Activated T-helper 1 cell treated with anti-CD3 and anti-CD28 coated beads, Interleukin-2, amount 50 U/mL, for 16 hours (primary cell): ENCODE measurements at regions not wholly inside any gene's neighbourhood (a gene's known extent, or its start where the extent isn't known, plus 50 kb on each side); places are given as distances from the start of the nearest gene placed in this dataset.

Experiments
- DNase-seq, 2 donors: peaks; one replicate each; pipeline ENCODE4 v3.0.0-alpha.2; 2020; ENCODE audit warnings: low read depth in 1 of 2, low spot score in 1 of 2

DNA sequence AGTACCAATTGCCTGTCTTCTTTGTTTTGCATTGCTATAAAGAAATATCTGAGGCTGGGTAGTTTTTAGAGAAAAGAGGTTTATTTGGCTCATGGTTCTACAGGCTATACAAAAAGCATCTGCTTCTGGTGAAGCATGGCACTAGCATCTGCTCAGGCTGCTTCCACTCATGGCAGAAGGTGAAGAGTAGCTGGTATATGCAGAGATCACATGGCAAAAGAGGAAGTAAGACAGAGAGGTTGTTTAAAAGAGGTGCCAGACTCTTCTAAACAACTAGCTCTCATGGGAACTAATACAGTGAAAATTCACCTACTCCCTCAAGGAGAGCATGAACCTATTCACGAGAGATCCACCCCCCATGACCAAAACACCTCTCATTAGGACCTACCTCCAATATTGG, 56.7 kb upstream of the GUCA2B start:
- DNase-seq, result no peak

- DNase-seq, result no peak
These were observed 64.0 kb upstream of the GUCA2B start for GRCh38 chr1:42089246-42089645.

- no peak for DNase-seq
These were observed 67.1 kb upstream of the GUCA2B start for GRCh38 chr1:42086146-42086545.

DNA sequence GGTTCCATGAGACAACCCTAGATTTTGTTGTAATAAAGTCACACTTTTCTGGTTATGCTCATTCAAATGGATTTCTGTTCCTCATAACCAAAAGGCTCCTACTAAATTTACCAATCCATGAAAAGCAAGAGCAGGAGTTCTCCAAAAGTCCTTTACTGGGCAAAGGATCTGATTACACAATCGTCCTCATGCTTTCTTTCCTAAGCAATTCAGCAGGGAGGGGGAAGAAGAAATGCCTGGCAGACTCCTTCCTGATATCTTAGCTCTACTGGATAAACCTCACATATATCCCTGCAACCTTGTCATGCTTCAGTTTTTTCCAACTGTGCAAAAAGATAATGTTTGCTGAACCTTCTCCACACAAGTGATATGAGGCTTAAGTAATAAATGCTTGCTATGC, 67.6 kb upstream of the GUCA2B start:
- no peak for DNase-seq

DNA sequence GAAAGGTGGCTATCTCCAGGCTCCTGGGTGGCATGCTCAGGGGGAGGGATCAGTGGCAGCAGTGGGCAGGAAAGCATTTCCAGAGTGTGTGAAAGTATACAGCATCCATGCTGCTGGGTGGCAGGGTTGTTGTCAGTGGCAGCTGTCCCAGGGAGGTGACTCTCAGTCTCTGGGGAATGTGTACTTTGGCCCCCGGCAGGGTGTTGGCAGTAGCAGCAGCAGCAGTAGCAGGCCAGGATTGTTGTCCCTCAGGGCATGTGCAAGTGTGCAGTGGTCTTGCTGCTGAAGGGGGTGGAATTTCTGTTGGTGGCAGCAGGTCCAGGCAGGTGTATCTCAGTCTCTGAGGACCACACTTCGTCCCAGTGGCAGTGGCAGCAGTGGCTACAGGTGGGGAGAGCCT, 71.7 kb upstream of the GUCA2B start:
- DNase-seq, result no peak

DNA sequence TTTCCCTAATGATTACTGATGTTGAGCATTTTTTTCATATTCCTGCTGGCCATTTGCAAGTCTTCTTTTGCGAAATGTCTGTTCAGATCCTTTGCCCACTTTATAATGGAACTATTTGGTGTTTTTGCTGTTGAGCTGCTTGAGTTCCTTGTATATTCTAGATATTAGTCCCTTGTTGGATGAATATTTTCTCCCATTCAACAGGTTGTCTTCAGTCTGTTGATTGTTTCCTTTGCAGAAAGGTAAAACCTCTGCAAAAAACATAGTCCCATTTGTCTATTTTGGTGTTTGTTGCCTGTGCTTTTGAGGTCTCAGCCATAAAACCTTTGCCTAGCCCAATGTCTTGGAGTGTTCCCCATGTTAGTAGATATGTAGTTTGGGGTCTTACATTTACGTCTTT, 78.0 kb upstream of the GUCA2B start:
- DNase-seq, result no peak

GRCh38 chr1:42070996-42071395, 82.2 kb upstream of the GUCA2B start:
- DNase-seq, result no peak

- no peak for DNase-seq
These were observed 95.4 kb upstream of the GUCA2B start for GRCh38 chr1:42057800-42058199.

GRCh38 chr1:42056460-42056859, 96.8 kb upstream of the GUCA2B start:
- DNase-seq, result no peak

- DNase-seq, result no peak
These were observed 98.1 kb upstream of the GUCA2B start for GRCh38 chr1:42055061-42055460.

DNA sequence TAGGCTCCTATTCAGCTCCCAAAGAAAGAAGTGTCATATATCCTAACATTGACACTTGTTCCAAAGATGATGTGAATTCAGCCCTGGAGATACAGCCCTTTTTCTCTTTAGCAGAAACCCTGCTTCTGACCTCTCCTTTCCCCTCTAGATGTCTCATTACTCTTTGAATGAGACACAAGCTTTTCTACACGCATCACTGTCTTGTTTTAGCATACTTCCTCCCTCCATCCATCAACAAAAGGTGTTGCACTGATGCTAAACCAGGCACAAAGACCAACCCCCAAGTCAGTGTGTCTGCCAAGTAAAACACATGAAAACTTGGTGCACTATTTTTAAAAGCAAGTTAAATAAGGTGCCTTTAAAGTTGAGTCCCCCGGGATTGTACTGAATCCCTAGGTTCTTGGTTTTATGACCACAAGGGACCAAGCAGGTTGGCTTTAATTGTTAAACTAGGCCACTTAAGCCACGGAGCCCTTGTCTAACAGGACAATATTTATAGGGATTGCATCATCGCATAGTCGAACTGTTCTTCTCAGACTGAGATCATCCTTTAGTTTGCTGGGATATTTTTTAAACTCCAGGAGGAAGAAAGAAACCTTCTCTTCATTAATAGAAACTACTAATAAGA, 101.0 kb upstream of the GUCA2B start:
- DNase-seq, result no peak

GRCh38 chr1:42047508-42047880, 105.7 kb upstream of the GUCA2B start:
- DNase-seq, result no peak

DNA sequence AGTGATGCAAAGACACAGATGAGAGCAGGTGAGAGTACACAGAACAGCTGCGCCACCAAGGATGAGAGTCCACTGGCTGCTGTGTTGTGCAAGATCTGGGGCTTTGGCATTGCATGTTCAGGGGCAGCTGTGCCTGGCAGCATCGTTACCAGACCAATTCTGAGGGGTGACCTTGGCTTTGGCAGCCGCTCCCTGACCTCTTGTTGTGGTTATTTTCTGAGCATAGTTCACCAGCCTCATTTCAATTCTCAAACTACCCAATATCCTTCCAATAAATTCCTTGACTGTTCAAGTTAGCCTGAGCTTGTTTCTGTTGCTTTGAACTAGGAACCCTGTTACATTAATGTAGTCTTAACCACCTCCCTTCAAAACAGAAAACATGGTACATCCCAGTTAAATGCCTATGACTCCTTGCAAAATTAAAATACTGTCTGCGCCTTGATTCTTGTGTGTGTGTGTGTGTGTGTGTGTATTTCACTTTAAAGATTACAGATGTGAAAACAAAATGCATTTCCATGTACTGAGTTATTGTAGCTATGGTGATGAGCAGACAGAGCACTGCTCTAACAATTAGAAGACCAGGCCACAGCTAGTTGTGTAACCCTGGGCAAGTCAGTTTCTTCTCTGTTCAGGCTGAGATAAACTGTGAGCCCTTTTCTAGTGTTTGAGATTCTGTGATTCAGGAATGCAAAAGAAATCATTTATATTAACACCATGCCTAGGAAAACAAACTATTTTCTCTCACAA, 106.3 kb upstream of the GUCA2B start:
- no peak for DNase-seq

DNA sequence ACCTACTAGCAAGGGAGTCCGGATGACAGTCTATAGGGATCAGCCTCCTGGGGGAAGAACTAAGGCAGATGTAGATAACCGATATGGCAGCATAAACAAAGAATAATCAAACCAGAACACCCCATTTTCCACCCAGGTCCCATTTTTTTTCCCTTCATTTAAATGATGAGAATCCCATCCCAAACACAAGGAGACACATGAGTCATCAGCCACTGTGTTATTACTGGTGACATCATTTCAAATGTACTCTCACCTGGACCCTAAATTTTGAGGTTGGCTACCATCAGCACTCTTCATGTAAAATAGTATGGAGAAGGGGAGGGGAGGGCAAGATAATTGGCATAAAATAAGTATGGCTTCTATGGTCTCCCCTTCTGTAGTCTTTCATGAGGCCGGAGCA, 108.9 kb upstream of the GUCA2B start:
- DNase-seq, result no peak

- DNase-seq, result no peak
These were observed 109.4 kb upstream of the GUCA2B start for GRCh38 chr1:42043811-42044210.

DNA sequence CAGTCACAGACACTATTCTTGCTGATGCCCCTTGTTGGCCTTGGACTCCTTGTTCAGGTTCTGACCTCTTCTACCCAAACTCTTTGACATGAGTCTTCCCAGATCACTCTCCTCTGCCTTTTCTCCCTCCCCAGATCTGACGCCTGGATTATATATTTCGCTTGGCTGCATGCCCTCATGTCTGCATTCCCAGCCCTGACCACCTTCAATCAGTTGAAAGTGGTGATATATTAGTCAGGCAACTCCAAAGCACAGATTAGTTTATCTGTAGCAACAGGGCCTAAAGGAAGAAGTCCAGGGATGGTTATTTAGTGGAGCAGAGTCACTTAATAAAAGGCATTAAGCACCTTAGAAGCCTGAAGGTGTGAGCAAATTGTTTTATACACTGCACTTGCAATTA, 110.0 kb upstream of the GUCA2B start:
- no peak for DNase-seq

- DNase-seq, result no peak
These were observed 112.2 kb upstream of the GUCA2B start for GRCh38 chr1:42041031-42041430.

- no peak for DNase-seq
These were observed 113.1 kb upstream of the GUCA2B start for GRCh38 chr1:42040159-42040558.

GRCh38 chr1:42038261-42038660, 114.9 kb upstream of the GUCA2B start:
- DNase-seq, result no peak

DNA sequence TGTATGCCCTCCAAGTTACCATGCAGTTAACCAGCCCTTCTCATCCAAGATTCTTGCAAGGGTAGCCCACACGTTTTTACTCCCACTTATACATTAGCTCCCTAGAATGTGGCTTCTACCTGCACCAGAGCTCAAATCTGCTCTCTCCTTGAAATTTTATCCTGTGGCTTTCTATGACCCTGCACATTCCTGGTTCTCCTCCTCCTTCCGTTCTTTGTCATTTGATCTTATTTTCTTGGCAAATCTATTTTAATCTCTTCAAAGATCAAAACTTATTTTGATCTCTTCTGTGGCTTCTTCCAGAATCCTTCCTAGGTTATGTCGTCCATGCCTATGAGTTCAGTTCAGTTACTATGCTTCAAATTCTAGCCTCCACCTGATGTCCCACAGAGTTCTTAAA, 115.6 kb upstream of the GUCA2B start:
- DNase-seq, result no peak

- DNase-seq, result no peak
These were observed 116.0 kb upstream of the GUCA2B start for GRCh38 chr1:42037161-42037560.

DNA sequence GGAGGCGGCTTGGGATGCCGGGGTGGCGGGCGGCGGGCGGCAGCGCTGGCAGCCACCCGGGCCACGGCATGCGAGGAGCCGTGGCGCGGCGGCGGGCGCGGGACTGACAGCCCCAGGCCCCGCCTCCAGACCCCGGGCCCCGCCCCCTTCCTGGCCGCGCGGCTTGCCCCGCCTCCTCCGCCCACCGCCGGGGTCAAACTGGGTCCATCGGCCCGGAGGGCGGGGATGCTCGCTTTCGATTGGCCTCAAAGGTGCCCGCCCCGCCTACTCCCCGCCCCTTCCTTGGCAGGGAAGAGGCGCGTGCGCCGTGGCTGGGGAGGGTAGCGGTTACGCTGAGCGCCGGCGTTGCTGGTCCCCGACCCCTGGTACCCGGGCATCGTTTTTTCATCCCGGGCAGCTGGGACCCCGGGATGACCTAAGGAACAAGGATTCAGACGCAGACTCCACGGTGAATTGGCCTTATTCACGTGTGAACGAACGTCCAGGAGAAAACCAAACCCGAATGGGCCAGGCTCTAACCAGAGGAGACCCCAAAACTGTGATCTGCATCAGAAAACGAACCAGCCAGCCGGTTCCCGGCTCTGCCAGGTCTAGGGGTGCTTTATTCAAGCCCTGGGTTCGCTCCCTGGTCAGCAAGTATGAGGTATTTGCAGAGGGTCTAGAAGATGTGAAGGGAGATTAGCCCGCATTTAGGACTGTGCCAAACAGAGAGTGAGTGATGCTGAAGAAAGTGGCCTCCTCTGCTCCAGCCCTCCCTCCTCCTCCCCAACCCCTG, 117.2 kb upstream of the GUCA2B start:
- DNase-seq, result peak; percentile 96 to 98
